LNCaP clone FGC (cell line): ENCODE measurements at regions not wholly inside any gene's neighbourhood (a gene's known extent, or its start where the extent isn't known, plus 50 kb on each side); places are given as distances from the start of the nearest gene placed in this dataset.

Experiments
- DNase-seq: peaks from one replicate; pipeline ENCODE4 v3.0.0-alpha.2; 2011; ENCODE audit warnings: low read depth
- H3K4me3 ChIP-seq: 2 replicates; pipeline ENCODE4 v1.5.1; 2011; ENCODE audit warnings: mild to moderate bottlenecking, low read depth, low read length, control low read depth
- CTCF ChIP-seq: IDR thresholded peaks from 2 replicates; pipeline ENCODE4 v1.5.1; 2012; ENCODE audit warnings: mild to moderate bottlenecking; ENCODE audit not compliant: control insufficient read depth, insufficient read depth; ENCODE audit errors: extremely low read depth

DNA sequence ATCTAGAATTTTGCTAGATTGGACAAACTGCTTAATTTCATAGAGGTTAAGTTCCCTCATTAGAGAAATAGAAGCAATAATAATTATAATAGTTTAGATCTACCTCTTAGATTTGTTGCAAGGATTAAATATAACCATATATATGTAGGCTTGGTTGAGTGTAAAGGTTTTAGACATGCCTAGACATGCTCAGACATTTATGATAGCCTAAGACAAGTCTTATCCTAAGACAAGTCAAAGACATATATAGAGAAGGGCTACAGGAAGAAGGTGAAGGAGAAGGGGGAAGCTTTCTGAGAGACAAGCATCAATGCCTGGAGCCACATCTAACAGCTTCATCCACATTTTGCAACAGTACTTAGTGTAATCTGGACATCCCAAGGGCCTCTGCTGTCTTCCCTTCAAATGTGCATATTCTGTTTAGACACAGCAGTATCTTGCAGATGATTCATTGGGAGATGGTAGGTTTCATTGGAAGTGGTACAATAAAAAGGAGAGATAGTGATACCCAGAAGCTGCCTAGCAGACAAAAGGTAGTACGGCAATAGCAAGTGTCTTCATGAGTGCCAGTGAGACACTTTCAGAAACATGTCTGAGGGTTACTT, 146.5 kb downstream of the HGF start:
- no peak for DNase-seq
- H3K4me3 ChIP-seq, result no peak overlapping the region
- TF ChIP-seq CTCF, result no peak

- no peak for TF ChIP-seq CTCF
- no peak for DNase-seq
- H3K4me3 ChIP-seq, result no peak overlapping the region
These were observed 148.0 kb downstream of the HGF start for GRCh38 chr7:81621893-81622292.

- DNase-seq, result no peak
- H3K4me3 ChIP-seq, result no peak overlapping the region
- TF ChIP-seq CTCF, result no peak
These were observed 151.3 kb downstream of the HGF start for GRCh38 chr7:81618396-81619014.

DNA sequence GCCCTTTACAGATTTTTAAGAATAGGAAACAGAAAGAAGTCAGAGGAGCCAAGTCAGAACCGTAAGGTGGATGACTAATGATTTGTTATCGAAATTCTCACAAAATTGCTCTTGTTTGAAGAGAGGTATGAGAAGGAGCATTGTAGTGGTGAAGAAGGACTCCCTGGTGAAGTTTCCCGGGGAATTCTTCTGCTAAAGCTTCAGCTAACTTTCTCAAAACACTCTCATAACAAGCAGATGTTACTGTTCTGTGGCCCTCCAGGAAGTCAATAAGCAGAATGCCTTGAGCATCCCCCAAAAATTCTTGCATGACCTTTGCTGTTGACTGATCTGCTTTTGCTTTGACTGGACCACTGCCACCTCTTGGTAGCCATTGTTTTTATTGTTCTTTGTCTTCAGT, 152.9 kb downstream of the HGF start:
- H3K4me3 ChIP-seq, result no peak overlapping the region
- no peak for DNase-seq
- no peak for TF ChIP-seq CTCF

DNA sequence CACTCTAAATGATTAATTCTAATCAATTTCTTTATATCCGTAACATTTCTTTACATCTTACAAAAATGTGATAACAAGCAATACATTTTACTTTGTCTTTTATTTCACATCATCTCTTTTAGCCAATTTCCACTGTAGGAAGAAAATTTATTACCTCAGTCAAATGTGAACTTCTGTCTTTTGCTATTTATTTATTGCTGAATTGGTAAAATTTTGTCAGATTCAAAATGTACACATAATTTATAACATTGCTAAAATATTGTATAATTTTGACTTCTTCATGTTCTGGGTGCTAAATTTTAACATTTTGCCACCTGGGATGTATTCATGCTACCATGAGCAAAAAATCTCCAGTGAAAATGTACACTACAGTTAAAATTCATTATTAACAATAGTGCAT, 158.0 kb downstream of the HGF start:
- no peak for DNase-seq
- no peak overlapping the region for H3K4me3 ChIP-seq
- TF ChIP-seq CTCF, result no peak

GRCh38 chr7:81611040-81611439, 158.8 kb downstream of the HGF start:
- DNase-seq, result no peak
- TF ChIP-seq CTCF, result no peak

More at GRCh38 chr7:81611040-81611439, 158.8 kb downstream of the HGF start:
- H3K4me3 ChIP-seq, result no peak overlapping the region
